Thymus (tissue), 11 donors: ENCODE measurements at regions not wholly inside any gene's neighbourhood (a gene's known extent, or its start where the extent isn't known, plus 50 kb on each side); places are given as distances from the start of the nearest gene placed in this dataset.

Experiments used
- DNase-seq, 9 donors: peaks; one replicate each; pipeline ENCODE4 v3.0.0-alpha.2; 2013; ENCODE audit warnings: low spot score in 9 of 9, low read depth in 6 of 9, missing footprints in 1 of 9
- H3K27ac ChIP-seq, 2 donors: one replicate each; pipeline ENCODE4 v1.5.1; 2013; ENCODE audit warnings: control low read depth in 1 of 2, low read depth in 1 of 2, low read length in 1 of 2, mild to moderate bottlenecking in 1 of 2, moderate library complexity in 1 of 2
- H3K27me3 ChIP-seq, 2 donors: one replicate each; pipeline ENCODE4 v1.5.1; 2013; ENCODE audit warnings: low read length in 1 of 2; ENCODE audit not compliant: control insufficient read depth in 2 of 2, insufficient read depth in 1 of 2
- H3K36me3 ChIP-seq, 2 donors: one replicate each; pipeline ENCODE4 v1.5.1; 2013; ENCODE audit warnings: low read length in 1 of 2, mild to moderate bottlenecking in 1 of 2, moderate library complexity in 1 of 2; ENCODE audit not compliant: control insufficient read depth in 2 of 2, insufficient read depth in 2 of 2
- H3K4me1 ChIP-seq, 2 donors: one replicate each; pipeline ENCODE4 v1.5.1; 2013; ENCODE audit warnings: low read length in 2 of 2; ENCODE audit not compliant: control insufficient read depth in 2 of 2, insufficient read depth in 2 of 2
- H3K4me3 ChIP-seq, 2 donors: one replicate each; pipeline ENCODE4 v1.5.1; 2013; ENCODE audit warnings: low read length in 2 of 2, control low read depth in 1 of 2, mild to moderate bottlenecking in 1 of 2
- H3K9me3 ChIP-seq, 2 donors: one replicate each; pipeline ENCODE4 v1.5.1; 2013; ENCODE audit warnings: low read length in 1 of 2, mild to moderate bottlenecking in 1 of 2; ENCODE audit not compliant: control insufficient read depth in 2 of 2, insufficient read depth in 1 of 2
- WGBS: extraction: QIAGEN DNeasy Blood & Tissue Kit; methylation state at CpG from one replicate; pipeline ENCODE4 v1.1.7; 2013; 5-methylcytosine and 5-hydroxymethylcytosine counted together
- donor health status: healthy.

DNA sequence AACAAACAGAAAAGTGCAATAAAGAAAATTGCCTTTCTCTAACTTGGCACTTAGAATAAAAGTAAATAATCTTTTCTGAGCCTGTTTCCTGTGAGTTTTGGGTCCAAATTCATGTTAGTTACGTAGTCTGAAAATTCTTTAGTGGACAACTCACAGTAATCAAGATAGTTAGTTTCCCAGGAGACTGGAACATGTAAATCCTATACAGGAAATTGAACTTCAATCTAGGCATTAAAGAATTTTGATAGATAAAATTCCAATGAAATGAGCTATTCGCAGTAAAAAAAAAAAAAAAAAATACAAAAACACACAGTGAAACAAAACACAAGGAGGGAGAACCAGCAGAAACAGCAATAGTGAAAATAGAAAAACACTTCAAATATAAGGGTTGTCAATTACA lies 83.8 kb upstream of the REG3G start:
- H3K27me3 ChIP-seq: no peaks in the 10 kb centered on the region
- DNase-seq: no peak
- 85% methylated on average over 2 of the region's 2 CpGs for WGBS
- no peaks in the 10 kb centered on the region for H3K36me3 ChIP-seq
- H3K27ac ChIP-seq: no peak overlapping the region
- no peak overlapping the region for H3K4me3 ChIP-seq
- no peaks in the 10 kb centered on the region for H3K9me3 ChIP-seq
- H3K4me1 ChIP-seq: no peaks in the 10 kb centered on the region

DNA sequence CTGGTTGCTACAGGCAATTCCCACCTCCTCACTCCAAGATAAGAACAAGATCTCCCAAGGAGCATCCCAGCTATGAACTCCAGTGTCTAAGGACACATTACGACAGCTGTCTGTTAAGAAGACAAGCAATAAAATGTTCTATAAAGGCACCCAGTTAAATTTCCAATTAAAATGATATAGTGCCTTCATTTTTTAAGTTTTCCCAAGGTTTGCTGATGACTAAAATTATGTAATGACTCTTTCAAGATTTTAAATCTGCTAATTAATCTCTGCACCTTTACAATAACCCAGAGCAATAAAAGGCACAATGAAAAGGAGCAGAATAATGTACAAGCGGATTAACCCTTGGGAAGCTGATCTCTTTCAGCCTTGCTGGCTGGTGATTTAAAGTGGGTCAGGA lies 61.6 kb upstream of the REG3G start:
- WGBS: 93% methylated on average over 2 of the region's 2 CpGs

DNA sequence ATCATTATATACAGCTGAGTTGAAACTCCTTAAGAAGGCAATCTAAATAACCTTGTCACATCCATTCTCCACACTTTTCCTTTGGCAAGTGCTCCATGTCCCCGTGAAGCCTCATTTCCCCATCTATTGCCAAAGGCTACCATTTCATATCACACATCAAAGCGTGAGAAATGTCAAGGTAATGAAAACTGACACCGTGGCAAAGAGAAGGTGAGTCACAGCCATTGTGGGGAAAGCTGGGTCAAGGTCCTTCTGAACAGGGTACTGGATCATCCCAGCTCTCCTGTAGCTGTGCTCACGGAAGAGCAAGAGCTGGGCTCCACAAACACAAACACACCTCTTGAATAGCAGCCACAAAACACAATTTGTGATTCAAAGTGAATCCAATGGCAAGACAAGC lies 58.2 kb upstream of the REG3G start:
- no peak for DNase-seq
- no peaks in the 10 kb centered on the region for H3K27me3 ChIP-seq
- H3K4me1 ChIP-seq: no peaks in the 10 kb centered on the region
- no peak overlapping the region for H3K27ac ChIP-seq
- no peaks in the 10 kb centered on the region for H3K36me3 ChIP-seq
- no peak overlapping the region for H3K4me3 ChIP-seq
- WGBS: 84% methylated on average over 4 of the region's 4 CpGs
- no peaks in the 10 kb centered on the region for H3K9me3 ChIP-seq

More for the DNA sequence above, 61.6 kb upstream of the REG3G start:
- no peaks in the 10 kb centered on the region for H3K4me1 ChIP-seq
- H3K27ac ChIP-seq: no peak overlapping the region
- no peaks in the 10 kb centered on the region for H3K36me3 ChIP-seq
- H3K9me3 ChIP-seq: no peaks in the 10 kb centered on the region
- H3K27me3 ChIP-seq: no peaks in the 10 kb centered on the region
- no peak overlapping the region for H3K4me3 ChIP-seq
- DNase-seq: no peak

DNA sequence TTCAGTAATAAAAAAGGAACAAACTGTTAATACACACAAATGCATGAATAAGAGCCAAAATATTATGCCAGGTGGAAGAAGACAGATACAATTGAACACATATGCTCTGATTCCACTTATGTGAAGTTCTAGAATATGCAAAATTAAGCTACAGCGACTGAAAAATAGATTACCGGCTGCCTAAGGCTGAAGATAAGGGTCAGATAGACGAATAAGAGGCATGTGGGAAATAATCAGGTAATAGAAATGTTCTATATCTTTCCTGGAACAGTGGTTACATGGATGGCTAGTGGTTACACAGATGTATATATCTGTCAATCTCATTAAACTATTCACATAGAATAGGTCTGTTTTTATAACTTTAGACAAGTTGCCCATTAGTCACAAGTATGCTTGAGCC lies 51.9 kb upstream of the REG3G start:
- no peak for DNase-seq
- no peaks in the 10 kb centered on the region for H3K27me3 ChIP-seq
- H3K4me3 ChIP-seq: no peak overlapping the region
- no peaks in the 10 kb centered on the region for H3K4me1 ChIP-seq
- H3K36me3 ChIP-seq: no peaks in the 10 kb centered on the region
- no peak overlapping the region for H3K27ac ChIP-seq
- H3K9me3 ChIP-seq: no peaks in the 10 kb centered on the region
- WGBS: 90% methylated on average over 3 of the region's 3 CpGs
